GM10248 (cell line): ENCODE measurements at regions not wholly inside any gene's neighbourhood (a gene's known extent, or its start where the extent isn't known, plus 50 kb on each side); places are given as distances from the start of the nearest gene placed in this dataset.

Experiments used
- CTCF ChIA-PET: fragments of 300-600 bp; sonication (Branson Sonifier 250); formaldehyde crosslinking; extraction: SDS; loops from one replicate; lab custom pipeline; 2021; ENCODE audit warnings: antibody characterized with exemption; lab: Yijun Ruan, JAX
- POLR2A ChIA-PET: fragments of 350-650 bp; sonication (Branson Sonifier 250); formaldehyde crosslinking; extraction: SDS; loops from one replicate; lab custom pipeline; 2020; ENCODE audit warnings: antibody characterized with exemption; lab: Yijun Ruan, JAX
- DNase-seq: peaks from one replicate; pipeline ENCODE4 v3.0.0; 2012; ENCODE audit errors: extremely low spot score
- CTCF ChIP-seq: IDR thresholded peaks from 2 replicates; pipeline ENCODE4 v1.5.1; 2012; ENCODE audit warnings: mild to moderate bottlenecking, low read depth; ENCODE audit errors: extremely low read depth, missing control alignments, control extremely low read depth

- ChIA-PET CTCF (interaction anchor here (2.5 kb wide), 1 partner anchor 11 kb away, joined by 10 read pairs; no protein-coding TSS in a partner anchor), POLR2A (no interaction called here)
- TF ChIP-seq CTCF: no peak
- DNase-seq: no peak
Measured at GRCh38 chr9:82410866-82411265, 422.3 kb downstream of the SPATA31D1 start.

GRCh38 chr9:82412586-82413305 lies 424.2 kb downstream of the SPATA31D1 start:
- no peak for TF ChIP-seq CTCF
- DNase-seq: no peak
- ChIA-PET POLR2A (no interaction called here), CTCF (interaction anchor here (2.5 kb wide), 1 partner anchor 9 kb away, joined by 10 read pairs; no protein-coding TSS in a partner anchor)

- no peak for DNase-seq
- ChIA-PET CTCF (no interaction called here), POLR2A (no interaction called here)
- TF ChIP-seq CTCF: no peak
Measured at GRCh38 chr9:82417501-82417900, 428.9 kb downstream of the SPATA31D1 start.

GRCh38 chr9:82418334-82418733 lies 429.8 kb downstream of the SPATA31D1 start:
- ChIA-PET CTCF (no interaction called here), POLR2A (no interaction called here)
- no peak for DNase-seq
- no peak for TF ChIP-seq CTCF

GRCh38 chr9:82419696-82420486 lies 431.3 kb downstream of the SPATA31D1 start:
- POLR2A ChIA-PET: no interaction called here
- CTCF ChIA-PET: no interaction called here
- TF ChIP-seq CTCF: no peak
- DNase-seq: no peak

GRCh38 chr9:82421498-82421897 lies 432.9 kb downstream of the SPATA31D1 start:
- no peak for DNase-seq
- CTCF ChIA-PET: interaction anchor here (2.6 kb wide), 1 partner anchor 10 kb away, joined by 10 read pairs; no protein-coding TSS in a partner anchor
- no peak for TF ChIP-seq CTCF
- POLR2A ChIA-PET: no interaction called here
